Right lobe of liver (tissue), 6 donors: ENCODE measurements at regions not wholly inside any gene's neighbourhood (a gene's known extent, or its start where the extent isn't known, plus 50 kb on each side); places are given as distances from the start of the nearest gene placed in this dataset.
"Not testable (repeated sequence)": the region's sequence is repeated elsewhere in the genome, so short reads cannot be mapped to it uniquely, and the experiment has no call there.

Experiments
- ATAC-seq, 4 donors: fragments of 200-7000 bp; cut with Tn5 transposase; one replicate each; pipeline ENCODE4 v1.9.1; 2020; ENCODE audit warnings: mild to moderate bottlenecking in 4 of 4, moderate library complexity in 4 of 4
- DNase-seq, 3 donors: peaks; one replicate each; pipeline ENCODE4 v3.0.0-alpha.2; 2020
- H3K27ac ChIP-seq, 3 donors: fragments of 200-600 bp; one replicate each; pipeline ENCODE4 v1.8.0; 2022
- H3K27me3 ChIP-seq, 2 donors: fragments of 200-600 bp; one replicate each; pipeline ENCODE4 v1.8.0; 2022
- H3K36me3 ChIP-seq, 4 donors: fragments of 200-600 bp; sonication (generic) in 1 of 4; one replicate each; pipeline versions ENCODE4 v1.5.1 to v1.8.0; 2017 to 2022; ENCODE audit warnings: control low read depth in 1 of 4
- H3K4me1 ChIP-seq, 4 donors: fragments of 200-600 bp; sonication (generic) in 1 of 4; one replicate each; pipeline versions ENCODE4 v1.5.1 to v1.8.0; 2017 to 2022; ENCODE audit warnings: control low read depth in 1 of 4
- H3K4me3 ChIP-seq, 3 donors: fragments of 200-600 bp; one replicate each; pipeline ENCODE4 v1.8.0; 2022
- H3K9me3 ChIP-seq, 4 donors: fragments of 200-600 bp; sonication (generic) in 1 of 4; one replicate each; pipeline versions ENCODE4 v1.5.1 to v1.8.0; 2017 to 2022; ENCODE audit warnings: control low read depth in 1 of 4
- CTCF ChIP-seq, 4 donors: fragments of 200-600 bp in 3 of 4; fragments of 450-650 bp in 1 of 4; IDR thresholded peaks; one replicate each; pipeline versions ENCODE4 v1.5.1 to v1.8.0; 2016 to 2022; ENCODE audit warnings: antibody characterized with exemption in 4 of 4, mild to moderate bottlenecking in 2 of 4
- POLR2A ChIP-seq: fragments of 450-650 bp; IDR thresholded peaks from one replicate; pipeline ENCODE4 v1.6.1; 2017; ENCODE audit warnings: antibody characterized with exemption, mild to moderate bottlenecking
- WGBS: methylation state at CpG from one replicate; pipeline ENCODE4 v1.1.6; 2018; ENCODE audit warnings: low coverage, low lambda C conversion rate; ENCODE audit not compliant: insufficient coverage; ENCODE audit errors: missing lambda C conversion rate; 5-methylcytosine and 5-hydroxymethylcytosine counted together
- intact Hi-C, 2 donors: fragments of 100-400 bp; cut with DNase I; formaldehyde crosslinking; loops; one replicate each; pipeline versions ENCODE4 v1.11.2 to v1.14.1; 2022
- donor health status: DM: no; HTN: yes; CAD: no.
- donor health status: DM: no; HTN: no; CAD: no.
- donor health status: DM: no; HTN: no; CAD: no.
- donor health status: DM: no; HTN: yes; CAD: no.
- donor health status: DM: no; HTN: yes; CAD: no.

GRCh38 chr1:221548942-221549341 lies 192.9 kb downstream of the DUSP10 start:
- intact Hi-C loops = no loop called here
- H3K4me3 ChIP-seq = peak overlapping the region in 1 of 3 donors; percentile 26
- H3K9me3 ChIP-seq = no peaks in the 10 kb centered on the region
- no peaks in the 10 kb centered on the region for H3K27me3 ChIP-seq
- H3K36me3 ChIP-seq = no peaks in the 10 kb centered on the region
- WGBS = 35% methylated on average over 6 of the region's 6 CpGs
- TF ChIP-seq CTCF (IDR thresholded peaks at IDR 0.05) = no peak
- TF ChIP-seq POLR2A = no peak
- ATAC-seq = peak; percentile 82 to 92 (median 91)
- peak overlapping the region; percentile 52 to 94 (median 91) for H3K27ac ChIP-seq
- DNase-seq = peak; percentile 43 to 85 (median 84)
- peaks cover 0 to 32% (median 4%) of the 10 kb centered on the region in 4 donors for H3K4me1 ChIP-seq

- DNase-seq (no peak), ATAC-seq (peak; percentile 37 to 69 (median 56))
- no peaks in the 10 kb centered on the region for H3K27me3 ChIP-seq
- H3K4me3 ChIP-seq = peak overlapping the region in 2 of 3 donors; percentile 26 to 28
- H3K9me3 ChIP-seq = no peaks in the 10 kb centered on the region
- H3K36me3 ChIP-seq = no peaks in the 10 kb centered on the region
- peak; percentile 16 for TF ChIP-seq POLR2A
- no peak for TF ChIP-seq CTCF (IDR thresholded peaks at IDR 0.05)
- H3K27ac ChIP-seq = peak overlapping the region; percentile 23 to 94 (median 91)
- intact Hi-C loops = no loop called here
- H3K4me1 ChIP-seq = peaks cover 0 to 32% (median 4%) of the 10 kb centered on the region in 4 donors
These were observed 192.1 kb downstream of the DUSP10 start for GRCh38 chr1:221549815-221550214.

- H3K4me3 ChIP-seq, intact Hi-C loops, H3K27me3 ChIP-seq, H3K36me3 ChIP-seq, DNase-seq, H3K9me3 ChIP-seq: not testable (repeated sequence)
- H3K27ac ChIP-seq = peak overlapping the region in 2 of 3 donors; percentile 91 to 94
- WGBS = 39% methylated on average over 8 of the region's 8 CpGs
- peak; percentile 17 to 56 (median 23) for ATAC-seq
- TF ChIP-seq POLR2A = peak; percentile 14
- H3K4me1 ChIP-seq = peaks cover 0 to 50% (median 10%) of the 10 kb centered on the region in 4 donors
These were observed 189.1 kb downstream of the DUSP10 start for GRCh38 chr1:221552792-221553191.

DNA sequence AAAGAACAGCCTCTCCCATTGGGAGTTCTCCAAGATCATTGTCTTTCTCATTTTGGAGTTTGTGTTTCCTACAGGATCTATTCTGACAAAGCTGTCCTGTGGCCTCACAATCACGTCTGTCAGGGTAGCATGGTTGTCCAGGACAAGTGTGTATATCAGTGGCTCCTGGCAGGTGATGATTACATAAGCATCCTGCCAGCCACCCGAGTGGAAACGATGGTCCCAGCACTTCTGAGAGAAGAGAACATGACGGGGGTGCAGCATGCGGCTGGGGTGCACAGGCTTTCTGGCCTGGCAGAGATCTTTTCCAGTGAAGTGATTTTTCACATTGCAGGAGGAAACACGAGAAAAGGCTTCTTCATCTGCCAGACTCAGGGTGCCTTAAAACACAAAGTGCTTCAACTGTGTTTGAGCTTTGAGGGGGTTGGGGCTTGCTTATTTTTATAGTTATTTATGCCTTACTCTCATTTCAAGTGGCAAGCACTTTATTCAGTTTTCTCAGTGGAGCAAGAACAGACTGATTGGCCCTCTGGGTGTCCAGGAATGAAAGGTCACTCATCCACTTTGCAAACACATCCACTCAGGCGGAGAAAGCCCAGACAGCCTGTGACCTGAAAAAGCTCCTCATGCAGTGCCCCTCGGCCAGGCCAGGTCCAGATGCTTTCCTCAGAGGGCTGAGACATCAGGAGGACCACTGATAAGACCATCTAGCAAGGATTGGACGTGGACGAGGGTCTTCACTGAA lies 186.0 kb downstream of the DUSP10 start:
- H3K4me3 ChIP-seq = no peak overlapping the region
- H3K36me3 ChIP-seq = no peaks in the 10 kb centered on the region
- ATAC-seq = peak in 2 of 4 donors; percentile 33 to 39
- no peaks in the 10 kb centered on the region for H3K27me3 ChIP-seq
- WGBS = 72% methylated on average over 8 of the region's 10 CpGs
- TF ChIP-seq CTCF (IDR thresholded peaks at IDR 0.05) (no peak), POLR2A (no peak)
- H3K27ac ChIP-seq = peak overlapping the region in 1 of 3 donors; percentile 10
- no peaks in the 10 kb centered on the region for H3K9me3 ChIP-seq
- DNase-seq = no peak
- intact Hi-C loops = no loop called here
- H3K4me1 ChIP-seq = peaks cover 0 to 41% (median 12%) of the 10 kb centered on the region in 4 donors

DNA sequence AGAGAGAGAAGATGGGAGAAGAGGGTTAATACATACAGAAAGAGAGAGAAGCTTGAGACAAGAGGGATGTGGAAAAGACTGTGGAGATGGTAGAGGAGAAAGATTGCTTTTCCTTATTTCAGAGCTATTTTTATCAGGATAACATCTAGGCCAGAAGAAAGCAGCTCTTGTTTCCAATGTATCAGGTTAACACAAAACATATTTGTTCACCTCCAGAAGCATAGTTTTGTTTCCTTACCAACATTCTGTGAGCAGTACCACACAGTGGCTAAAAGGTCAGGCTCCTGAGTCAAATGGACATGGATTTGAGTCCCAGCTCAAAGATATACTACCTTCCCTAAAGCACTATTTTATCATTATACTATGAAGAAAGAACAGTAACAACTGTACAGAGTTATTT lies 185.5 kb downstream of the DUSP10 start:
- H3K9me3 ChIP-seq = no peaks in the 10 kb centered on the region
- no peaks in the 10 kb centered on the region for H3K27me3 ChIP-seq
- intact Hi-C loops = no loop called here
- TF ChIP-seq POLR2A (no peak), CTCF (IDR thresholded peaks at IDR 0.05) (no peak)
- DNase-seq (no peak), ATAC-seq (no peak)
- peaks cover 0 to 41% (median 12%) of the 10 kb centered on the region in 4 donors for H3K4me1 ChIP-seq
- peak overlapping the region in 1 of 3 donors; percentile 10 for H3K27ac ChIP-seq
- no peak overlapping the region for H3K4me3 ChIP-seq
- H3K36me3 ChIP-seq = no peaks in the 10 kb centered on the region
